Amniotic epithelial cell (primary cell): ENCODE measurements at regions not wholly inside any gene's neighbourhood (a gene's known extent, or its start where the extent isn't known, plus 50 kb on each side); places are given as distances from the start of the nearest gene placed in this dataset.
"Not testable (repeated sequence)": the region's sequence is repeated elsewhere in the genome, so short reads cannot be mapped to it uniquely, and the experiment has no call there.

ENCODE experiments used
- DNase-seq: peaks from one replicate; pipeline ENCODE4 v3.0.0-alpha.2; 2010; ENCODE audit warnings: low read depth

DNA sequence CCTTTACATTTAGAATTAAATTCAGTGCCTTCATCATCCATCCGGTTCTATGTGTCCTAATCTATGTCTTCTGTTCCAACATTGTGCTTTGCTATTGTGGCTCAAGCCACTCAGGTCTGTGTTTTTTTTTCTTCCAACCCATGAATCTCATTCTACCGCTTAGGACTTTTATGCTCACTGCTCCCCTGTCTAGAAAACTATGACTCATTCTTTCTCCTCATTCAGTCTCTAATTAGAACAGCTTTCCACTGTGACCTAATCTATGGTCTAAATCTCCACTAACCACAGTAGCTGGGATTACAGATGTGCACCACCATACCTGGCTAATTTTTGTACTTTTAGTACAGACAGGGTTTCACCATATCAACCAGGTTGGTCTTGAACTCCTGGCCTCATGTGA, 418.7 kb downstream of the KCNJ2 start:
- peak; percentile 1 for DNase-seq

DNA sequence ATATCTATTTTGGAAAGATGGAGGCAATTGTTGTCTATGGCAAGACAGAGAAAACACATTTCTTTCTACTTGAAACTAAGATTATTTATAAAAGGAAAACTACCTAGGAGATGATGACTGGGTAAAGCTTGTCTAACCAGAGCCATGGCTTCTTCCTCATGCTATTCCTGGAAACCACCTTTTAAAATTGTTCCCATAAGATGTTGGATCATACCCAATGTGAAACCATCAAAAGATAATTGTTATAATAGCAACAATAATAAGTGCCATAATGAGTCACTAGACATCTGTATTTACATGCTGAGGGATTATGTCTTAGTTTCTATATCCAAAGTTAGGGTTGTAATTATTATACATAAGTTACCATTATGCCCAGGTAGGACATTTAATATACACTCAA, 428.4 kb downstream of the KCNJ2 start:
- DNase-seq = no peak

DNA sequence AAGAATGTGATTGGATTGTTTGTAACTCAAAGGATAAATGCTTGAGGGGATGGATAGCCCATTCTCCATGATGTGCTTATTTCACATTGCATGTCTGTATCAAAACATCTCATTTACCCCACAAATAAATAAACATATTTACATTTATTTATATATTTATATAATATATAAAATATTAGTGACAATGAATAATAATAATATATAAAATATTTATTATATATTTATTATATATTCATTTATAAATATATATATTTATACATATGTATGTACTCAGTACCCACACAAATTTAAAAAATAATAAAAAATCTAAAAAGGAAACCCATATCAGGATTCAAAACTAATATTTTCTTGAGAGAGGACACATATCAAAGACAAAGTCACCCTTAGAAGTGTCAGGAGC, 429.9 kb downstream of the KCNJ2 start:
- no peak for DNase-seq

DNA sequence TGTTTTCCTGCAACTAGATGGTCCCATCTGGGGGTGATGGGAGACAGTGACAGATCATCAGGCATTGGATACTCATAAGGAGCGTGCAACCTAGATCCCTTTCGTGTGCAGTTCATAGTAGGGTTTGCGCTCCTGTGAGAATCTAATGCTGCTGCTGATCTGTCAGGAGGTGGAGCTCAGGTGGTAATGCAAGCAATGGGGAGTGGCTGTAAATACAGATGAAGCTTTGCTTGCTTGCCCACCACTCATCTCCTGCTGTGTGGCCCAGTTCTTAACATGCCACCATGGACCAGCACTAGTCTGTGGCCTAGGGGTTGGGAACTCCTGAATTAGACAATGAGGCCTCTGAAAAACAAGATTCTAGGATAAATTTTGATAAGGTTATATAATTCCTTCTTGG, 430.6 kb downstream of the KCNJ2 start:
- not testable (repeated sequence) for DNase-seq

DNA sequence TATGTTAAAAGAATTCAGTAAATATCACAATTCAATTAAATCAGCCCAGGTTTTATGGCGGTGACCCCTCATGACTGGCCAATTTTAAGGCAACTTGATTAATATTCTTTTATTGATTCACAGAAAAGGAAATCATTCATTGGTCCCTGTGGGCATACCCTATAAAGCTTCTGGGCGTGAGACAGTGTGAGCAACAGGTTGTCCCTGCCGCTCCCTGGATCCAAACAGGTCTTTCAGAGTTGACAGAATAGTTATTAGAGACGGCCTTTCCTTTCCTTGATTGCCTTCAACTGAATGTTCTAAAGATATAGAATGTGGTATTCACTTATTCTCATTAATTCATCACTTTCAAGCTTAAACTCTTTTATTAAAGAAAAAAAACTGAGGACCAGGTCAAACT, 433.9 kb downstream of the KCNJ2 start:
- no peak for DNase-seq

DNA sequence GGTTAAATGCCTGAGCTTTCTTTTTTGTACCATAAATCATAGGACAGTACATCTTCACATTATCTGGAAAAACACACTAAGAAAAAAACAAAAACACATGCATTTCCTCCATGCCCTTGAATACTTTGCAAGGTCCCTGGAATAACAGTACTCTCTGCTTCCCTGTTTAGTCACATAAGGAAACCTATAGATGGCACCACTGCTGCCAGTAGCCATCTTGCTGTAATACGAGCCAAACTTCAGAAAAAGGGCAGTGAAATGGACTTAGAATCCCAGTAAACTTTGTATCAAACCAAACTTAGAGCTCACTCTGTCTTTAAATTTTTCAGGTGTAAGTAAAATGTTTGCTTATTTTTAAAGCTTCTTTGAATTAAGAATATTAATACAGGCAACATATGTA, 435.5 kb downstream of the KCNJ2 start:
- no peak for DNase-seq

DNA sequence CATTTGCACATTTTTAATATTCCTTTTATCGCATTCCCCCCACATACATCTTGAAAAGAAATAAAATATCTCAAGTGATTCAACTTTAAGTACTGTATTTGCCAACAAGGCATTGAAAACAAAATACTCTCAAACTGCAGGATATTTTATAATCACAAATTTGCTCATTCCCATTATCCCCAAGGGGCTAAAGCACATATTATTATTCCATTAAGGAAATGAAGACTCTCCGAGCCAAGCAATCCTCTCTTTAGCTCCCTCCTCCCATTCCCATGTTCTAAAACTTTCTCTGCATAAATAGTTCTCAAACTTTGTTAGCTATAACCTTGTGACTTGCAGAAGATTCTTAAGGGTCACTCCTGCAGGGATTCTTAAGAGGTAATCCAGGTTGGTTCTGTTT, 436.8 kb downstream of the KCNJ2 start:
- no peak for DNase-seq

DNA sequence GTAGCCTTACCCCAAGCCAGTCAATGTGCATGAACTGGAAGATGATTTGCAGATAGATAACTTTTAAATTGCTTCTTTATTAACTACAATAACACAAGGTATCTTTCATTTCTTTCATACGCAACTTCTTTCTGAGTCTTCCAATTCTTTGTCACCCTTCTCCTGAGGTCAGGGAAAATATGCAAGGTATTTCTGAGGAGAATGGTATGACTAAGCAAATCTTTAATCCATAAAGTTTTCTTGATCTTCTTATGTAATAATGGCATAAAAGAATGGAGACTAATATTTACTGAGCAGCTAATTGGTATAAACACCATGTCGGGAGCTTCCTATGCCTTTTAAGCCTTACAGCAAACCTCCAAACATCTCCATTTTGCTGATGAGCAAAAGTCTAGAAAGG, 438.9 kb downstream of the KCNJ2 start:
- DNase-seq = no peak

DNA sequence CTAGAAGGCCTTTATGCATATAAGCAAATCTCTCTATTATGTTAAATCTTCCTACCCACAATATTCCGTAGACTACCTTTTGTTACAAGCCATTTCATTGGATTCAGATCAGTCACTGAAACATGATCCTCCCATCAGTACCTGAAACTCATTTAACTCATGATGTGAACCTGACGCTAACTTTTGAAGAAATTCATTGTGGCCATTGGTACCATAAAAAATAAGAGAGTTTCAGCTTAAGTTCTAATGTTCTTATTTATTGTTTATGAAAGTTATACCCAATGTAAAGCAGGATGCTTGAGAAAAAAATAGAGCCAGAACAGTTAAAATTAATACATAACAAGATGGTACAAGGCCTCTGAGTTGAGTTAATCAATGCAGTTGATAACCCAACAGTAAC, 439.6 kb downstream of the KCNJ2 start:
- no peak for DNase-seq

DNA sequence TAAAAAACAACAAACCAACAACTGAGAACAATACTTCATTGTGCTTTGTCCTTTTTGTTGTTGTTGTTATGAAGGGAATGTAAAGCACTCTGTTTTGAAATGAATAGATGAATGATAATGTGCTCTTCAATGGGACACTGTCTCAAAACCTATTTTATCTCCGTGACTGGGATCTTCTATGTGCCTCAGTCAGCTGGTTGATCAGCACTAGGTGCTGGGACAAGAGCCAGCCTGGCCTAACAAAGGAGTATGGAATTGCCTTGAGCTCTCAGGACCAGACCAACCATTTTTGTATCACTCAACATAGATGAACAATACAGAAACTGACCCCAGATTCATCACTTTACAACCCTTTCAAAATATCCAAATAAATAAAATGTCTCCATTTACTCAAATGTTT, 440.2 kb downstream of the KCNJ2 start:
- no peak for DNase-seq

DNA sequence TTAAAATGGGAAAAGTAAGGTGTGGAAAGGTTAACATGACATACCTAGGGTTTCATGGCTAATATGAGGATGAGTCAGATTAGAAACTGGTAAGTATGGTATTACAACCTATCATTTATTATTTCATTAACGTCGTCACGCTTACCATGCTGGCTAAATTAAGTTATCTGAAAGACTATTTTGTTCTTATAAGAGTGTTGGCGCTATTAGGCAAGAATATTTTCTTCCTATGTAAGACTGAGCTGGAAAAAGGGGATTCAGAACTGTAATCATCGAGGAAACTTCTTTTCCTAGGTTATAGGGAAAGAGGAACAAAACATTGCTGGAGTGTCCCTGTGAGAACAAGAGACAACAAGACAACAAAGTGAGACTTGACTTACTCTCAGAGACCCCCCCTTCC, 440.8 kb downstream of the KCNJ2 start:
- no peak for DNase-seq

DNA sequence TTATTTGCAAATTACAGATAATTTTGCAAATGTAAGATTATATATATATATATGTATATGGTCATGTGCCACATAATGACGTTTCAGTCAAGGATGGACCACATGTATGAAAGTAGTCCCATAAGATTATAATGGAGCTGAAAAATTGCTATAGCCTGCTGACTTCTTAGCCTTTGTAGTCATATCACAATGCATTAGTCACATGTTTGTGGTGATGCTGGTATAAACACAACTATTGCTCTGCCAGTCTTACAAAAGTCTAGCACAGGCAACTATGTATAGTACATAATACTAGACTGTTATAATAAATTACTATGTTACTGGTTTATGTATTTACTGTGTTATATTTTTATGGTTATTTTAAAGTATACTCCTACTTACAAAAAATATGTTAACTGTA, 444.3 kb downstream of the KCNJ2 start:
- DNase-seq = peak; percentile 24

DNA sequence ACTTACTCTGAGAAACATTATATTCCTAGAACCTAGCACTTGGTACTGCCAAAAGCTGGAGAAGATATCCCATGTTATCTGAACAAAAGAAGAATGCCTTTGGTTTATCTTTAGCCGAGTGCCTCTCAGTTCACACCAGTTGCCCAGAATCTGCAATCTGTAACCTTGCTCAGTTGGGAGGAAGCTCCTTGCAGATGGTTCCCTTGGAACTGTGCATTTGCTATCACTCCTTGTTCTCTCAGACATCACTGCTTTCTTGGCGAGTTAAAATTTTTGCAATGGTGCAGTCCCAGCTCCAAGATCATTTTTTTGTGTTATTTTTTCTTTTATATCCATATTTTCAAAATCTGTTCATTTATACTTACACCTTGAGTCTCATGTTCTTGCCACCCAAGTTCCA, 446.5 kb downstream of the KCNJ2 start:
- DNase-seq = no peak

DNA sequence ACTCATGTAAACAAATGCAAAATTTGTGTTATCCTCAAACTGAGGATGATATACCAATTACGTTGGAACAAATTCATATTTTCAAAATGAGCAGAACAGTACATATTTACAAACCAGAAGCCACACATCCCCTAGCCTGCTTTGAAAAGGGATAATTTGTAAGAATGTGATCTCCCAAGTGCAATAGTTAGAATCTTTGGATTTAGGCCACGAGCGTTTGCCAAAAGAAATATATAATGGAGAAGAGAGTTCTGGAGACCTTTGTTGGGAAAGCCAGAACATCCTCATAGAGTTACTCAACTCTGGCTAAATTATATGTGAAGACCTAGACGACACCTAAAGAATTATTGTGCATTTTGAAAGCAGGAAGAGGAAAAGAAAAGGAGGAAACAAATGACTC, 449.3 kb downstream of the KCNJ2 start:
- no peak for DNase-seq

DNA sequence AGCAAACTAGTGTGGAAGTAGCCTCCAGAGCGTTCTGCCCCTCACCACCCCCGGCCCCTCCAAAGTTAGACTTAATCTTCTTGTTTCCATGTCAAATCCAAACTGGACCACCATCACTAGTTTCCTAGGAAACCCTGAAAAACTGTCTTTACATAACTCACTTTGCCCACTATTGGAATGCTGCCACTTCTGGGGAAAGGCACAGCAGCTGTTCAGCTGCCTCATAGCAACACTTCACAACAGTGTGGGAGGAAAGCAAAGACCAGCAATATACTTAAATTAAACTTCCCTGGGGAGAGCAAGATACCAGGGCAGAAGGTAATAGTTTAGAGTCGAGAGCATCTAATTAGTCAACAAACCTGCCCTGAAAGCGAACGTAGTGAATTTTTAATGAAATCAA, 452.2 kb downstream of the KCNJ2 start:
- peak; percentile 12 for DNase-seq

DNA sequence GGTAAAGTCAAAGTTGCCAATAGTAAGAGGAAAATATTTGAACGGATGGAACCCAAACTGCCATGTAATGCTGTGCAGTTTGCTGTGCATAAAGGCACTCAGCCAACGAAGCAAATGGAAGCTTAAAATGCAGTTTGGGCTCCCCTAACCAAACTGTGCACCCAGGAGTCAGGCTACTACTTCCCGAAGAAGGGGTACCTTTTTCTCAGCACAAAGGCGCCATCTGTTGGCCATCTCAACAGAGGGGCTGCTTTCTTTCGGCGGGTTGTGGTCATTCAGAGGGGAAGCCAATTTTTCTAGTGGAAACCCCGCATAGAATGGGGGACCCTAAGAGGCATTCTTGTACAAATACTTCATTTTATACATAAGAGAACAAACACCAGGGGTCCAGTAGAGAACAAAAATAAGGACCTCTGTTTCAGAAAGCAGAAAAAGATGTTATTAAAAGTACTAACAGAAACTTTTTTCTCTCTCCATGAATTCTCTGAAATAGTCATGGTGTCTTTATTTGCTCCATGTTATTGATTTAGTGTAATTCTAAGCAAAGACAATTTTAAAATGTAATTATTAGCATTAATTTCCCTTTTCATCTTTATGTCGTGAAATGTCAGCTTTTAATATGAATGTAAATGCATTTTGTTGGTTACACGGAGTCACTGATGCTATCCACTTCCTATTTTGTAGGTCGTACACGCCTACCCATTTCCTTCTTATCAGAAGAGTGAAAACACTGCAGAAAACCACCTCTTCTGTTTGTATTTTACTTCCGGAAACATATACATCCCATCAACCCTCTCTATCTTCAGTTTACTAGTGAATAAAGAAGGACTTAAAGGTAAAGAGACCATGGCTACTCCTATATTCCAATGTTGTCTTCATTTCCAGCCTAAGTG, 453.3 kb downstream of the KCNJ2 start:
- DNase-seq = peak; percentile 29

DNA sequence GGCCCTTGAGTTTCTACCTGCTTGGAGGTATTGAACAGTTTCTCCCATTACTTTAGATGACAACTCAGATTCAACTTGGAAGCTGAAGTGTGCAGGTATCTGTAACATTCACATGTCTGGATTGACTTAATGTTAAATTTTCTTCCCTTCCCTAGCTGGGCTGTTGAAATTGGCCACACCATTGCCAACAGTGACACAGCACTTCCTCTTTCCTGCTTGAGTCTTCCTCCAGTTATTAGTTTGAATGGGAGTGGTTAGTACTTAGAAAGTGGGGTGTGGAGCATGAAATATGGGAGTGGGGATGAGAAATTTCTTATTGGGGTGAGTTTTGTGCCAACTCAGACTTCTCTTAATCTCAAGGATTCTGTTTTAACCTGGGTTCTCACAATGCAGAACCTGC, 454.9 kb downstream of the KCNJ2 start:
- no peak for DNase-seq

DNA sequence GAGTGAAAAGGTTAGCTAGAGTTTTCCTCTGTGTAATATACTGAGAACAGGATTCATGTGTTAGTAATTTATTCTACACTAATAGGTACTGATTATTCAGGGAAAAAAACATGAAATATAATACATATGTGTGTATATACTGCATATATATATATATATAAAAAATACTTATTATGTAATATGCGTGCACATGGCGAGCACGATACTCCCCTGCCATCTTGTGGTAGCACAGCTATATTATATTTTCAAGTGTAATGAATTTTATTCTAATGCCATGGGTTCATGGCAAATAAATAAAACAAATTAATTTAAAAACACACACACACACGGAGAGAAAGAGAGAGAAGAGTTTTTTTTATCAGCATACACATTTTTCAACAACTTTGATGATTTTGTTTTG, 460.6 kb downstream of the KCNJ2 start:
- no peak for DNase-seq

DNA sequence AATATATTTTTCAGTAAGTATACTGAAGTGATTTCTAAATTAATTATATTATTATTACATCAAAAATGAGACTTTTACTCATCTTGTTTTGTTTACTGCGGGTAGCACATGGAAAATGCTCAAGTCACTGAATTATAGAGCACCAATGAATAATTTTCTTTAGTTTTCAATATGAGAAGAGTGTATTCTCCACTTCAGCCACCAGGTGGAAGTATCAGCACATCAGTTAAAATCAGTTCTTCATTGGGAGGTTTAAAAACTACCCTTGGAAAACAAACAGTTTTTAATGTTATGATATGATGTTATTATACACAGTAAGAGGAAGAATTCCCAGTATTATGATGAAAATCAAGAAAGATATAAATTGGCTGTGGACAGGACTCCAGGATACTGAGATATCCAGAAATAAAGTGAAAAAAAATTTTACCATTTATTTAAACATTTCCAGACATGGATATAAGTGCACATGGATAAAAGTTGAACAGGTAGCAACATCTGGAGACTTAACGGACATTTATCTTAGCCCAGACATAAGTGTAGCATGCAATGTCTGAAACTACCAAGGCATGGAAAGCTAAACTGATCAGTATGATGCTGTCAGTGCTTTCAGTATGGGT, 467.3 kb downstream of the KCNJ2 start:
- peak; percentile 32 for DNase-seq

DNA sequence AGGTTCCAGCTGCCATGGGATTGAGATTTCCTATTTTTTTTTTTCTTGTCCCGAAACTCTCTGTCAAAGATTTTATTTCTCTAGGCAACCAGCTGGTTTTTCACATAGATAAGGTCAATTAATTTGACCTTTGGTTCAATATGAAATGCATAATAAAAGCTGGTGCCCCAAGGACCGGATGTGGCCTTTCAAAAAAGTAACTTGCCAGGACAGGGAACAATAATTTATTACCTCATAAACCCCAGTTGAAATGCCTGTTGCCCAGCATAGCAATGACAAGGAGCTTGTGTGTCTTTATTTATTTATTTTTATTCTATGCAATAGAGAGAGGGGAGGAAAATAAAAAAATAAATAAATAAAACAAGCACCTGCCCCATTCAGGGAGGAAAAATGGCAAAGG, 472.7 kb downstream of the KCNJ2 start:
- no peak for DNase-seq

DNA sequence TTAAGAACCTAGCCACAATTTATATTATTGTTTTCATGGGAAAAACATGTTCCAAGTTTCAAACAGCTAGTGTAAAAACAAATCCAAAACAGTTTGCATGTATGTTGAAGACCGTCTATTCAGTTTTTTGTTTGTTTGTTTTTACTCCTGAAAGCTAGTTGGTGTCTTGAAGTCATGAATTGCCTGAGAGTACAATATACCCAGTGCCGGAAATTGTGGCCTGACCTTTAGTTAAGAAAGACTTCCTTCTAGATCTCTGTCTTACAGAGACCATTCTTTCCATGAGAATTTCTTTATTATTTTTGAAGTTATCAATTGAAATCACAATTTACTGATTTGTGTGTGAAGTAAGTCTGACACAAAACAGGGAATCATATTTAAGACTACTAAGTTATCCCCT, 474.8 kb downstream of the KCNJ2 start:
- no peak for DNase-seq

DNA sequence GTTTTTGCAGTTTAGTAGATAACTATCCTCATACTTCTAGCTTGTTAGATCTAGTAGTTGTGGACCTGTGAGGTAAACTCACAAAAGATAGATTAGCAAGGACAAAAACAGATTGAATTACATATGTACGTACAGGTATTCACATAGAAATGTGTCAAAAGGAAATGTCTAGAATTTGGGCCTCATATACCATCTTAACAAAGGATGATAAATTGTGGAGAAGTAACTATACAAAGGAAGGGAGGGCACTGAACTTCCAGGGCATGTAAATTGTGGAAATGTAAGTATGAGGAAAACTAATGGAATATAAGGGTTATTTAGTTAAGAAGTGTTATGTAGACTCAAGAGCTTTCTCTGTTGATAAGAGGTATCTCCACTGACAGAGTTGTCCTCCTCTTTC, 477.3 kb downstream of the KCNJ2 start:
- DNase-seq = no peak

DNA sequence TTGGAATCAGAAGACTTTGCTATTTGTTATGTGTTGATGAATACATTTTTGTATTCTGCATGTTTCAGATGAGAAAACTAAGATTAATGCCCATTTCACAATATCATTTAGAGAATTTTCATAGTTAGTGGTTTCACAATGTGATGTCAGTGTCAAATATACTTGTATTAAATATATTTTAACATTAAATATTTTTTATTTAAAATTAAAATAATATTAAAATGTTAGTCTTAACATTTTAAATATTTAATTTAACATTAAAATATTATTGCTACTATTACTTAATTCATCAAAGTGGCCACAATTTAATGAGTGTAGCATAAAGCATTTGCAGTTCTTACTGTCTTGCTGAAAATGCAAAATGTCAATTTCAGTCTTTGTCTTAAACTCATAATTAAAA, 478.8 kb downstream of the KCNJ2 start:
- DNase-seq = no peak

DNA sequence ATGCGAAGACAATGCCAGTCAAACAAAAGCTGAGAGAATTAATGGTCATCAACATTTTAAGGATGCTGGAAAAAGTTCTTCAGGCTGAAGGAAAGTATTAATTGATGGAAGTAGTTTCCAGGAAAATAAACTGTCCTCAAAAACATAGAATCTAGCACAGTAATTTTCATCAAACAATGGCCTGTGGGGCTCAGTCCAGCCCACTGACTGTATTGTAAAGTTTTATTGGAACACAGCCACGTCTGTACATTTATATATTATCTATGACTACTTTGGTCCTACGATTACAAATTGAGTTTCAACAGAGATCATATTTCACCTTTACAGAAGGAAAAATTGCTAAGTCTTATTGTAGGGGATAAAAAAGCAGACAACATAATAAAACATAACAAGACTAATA, 484.5 kb downstream of the KCNJ2 start:
- DNase-seq = no peak
